ENCODE measurements at regions not wholly inside any gene's neighbourhood (a gene's known extent, or its start where the extent isn't known, plus 50 kb on each side); places are given as distances from the start of the nearest gene placed in this dataset.

- Mint-ChIP-seq H3K36me3 (ENCODE audit: low read depth, unreplicated experiment) (no peaks in the 10 kb centered on the region), H3K4me1 (ENCODE audit: unreplicated experiment) (peaks cover 26% of the 10 kb centered on the region), H3K27ac (ENCODE audit: unreplicated experiment) (no peak overlapping the region), H3K27me3 (ENCODE audit: unreplicated experiment) (peaks cover 1% of the 10 kb centered on the region), H3K4me3 (ENCODE audit: unreplicated experiment) (no peak overlapping the region), H3K9me3 (ENCODE audit: unreplicated experiment) (no peaks in the 10 kb centered on the region)
- no peak for TF ChIP-seq CTCF (IDR thresholded peaks at IDR 0.05; ENCODE audit: unreplicated experiment)
- no peak for DNase-seq (ENCODE audit: low spot score)
Measured at GRCh38 chr16:73915935-73916334, 380.7 kb upstream of the PSMD7 start.

- no peak for DNase-seq (ENCODE audit: low spot score)
- no peak for TF ChIP-seq CTCF (IDR thresholded peaks at IDR 0.05; ENCODE audit: unreplicated experiment)
- no peak overlapping the region for H3K4me3 Mint-ChIP-seq (ENCODE audit: unreplicated experiment)
- H3K4me1 Mint-ChIP-seq (ENCODE audit: unreplicated experiment): peaks cover 26% of the 10 kb centered on the region
- H3K36me3 Mint-ChIP-seq (ENCODE audit: low read depth, unreplicated experiment): no peaks in the 10 kb centered on the region
- no peak overlapping the region for H3K27ac Mint-ChIP-seq (ENCODE audit: unreplicated experiment)
- H3K9me3 Mint-ChIP-seq (ENCODE audit: unreplicated experiment): no peaks in the 10 kb centered on the region
- H3K27me3 Mint-ChIP-seq (ENCODE audit: unreplicated experiment): no peaks in the 10 kb centered on the region
Measured at GRCh38 chr16:73915140-73915539, 381.5 kb upstream of the PSMD7 start.

GRCh38 chr16:73912850-73913249, 383.8 kb upstream of the PSMD7 start:
- Mint-ChIP-seq H3K4me1 (ENCODE audit: unreplicated experiment) (peaks cover 26% of the 10 kb centered on the region), H3K27me3 (ENCODE audit: unreplicated experiment) (no peaks in the 10 kb centered on the region), H3K9me3 (ENCODE audit: unreplicated experiment) (no peaks in the 10 kb centered on the region), H3K36me3 (ENCODE audit: low read depth, unreplicated experiment) (no peaks in the 10 kb centered on the region), H3K27ac (ENCODE audit: unreplicated experiment) (no peak overlapping the region), H3K4me3 (ENCODE audit: unreplicated experiment) (no peak overlapping the region)
- no peak for DNase-seq (ENCODE audit: low spot score)
- TF ChIP-seq CTCF (IDR thresholded peaks at IDR 0.05; ENCODE audit: unreplicated experiment): no peak

GRCh38 chr16:73912281-73912680, 384.3 kb upstream of the PSMD7 start:
- no peak for DNase-seq (ENCODE audit: low spot score)
- H3K36me3 Mint-ChIP-seq (ENCODE audit: low read depth, unreplicated experiment): no peaks in the 10 kb centered on the region
- H3K4me1 Mint-ChIP-seq (ENCODE audit: unreplicated experiment): peaks cover 26% of the 10 kb centered on the region
- H3K27ac Mint-ChIP-seq (ENCODE audit: unreplicated experiment): no peak overlapping the region
- no peak for TF ChIP-seq CTCF (IDR thresholded peaks at IDR 0.05; ENCODE audit: unreplicated experiment)
- H3K27me3 Mint-ChIP-seq (ENCODE audit: unreplicated experiment): no peaks in the 10 kb centered on the region
- H3K9me3 Mint-ChIP-seq (ENCODE audit: unreplicated experiment): no peaks in the 10 kb centered on the region
- H3K4me3 Mint-ChIP-seq (ENCODE audit: unreplicated experiment): no peak overlapping the region

- DNase-seq (ENCODE audit: low spot score): no peak
- Mint-ChIP-seq H3K27ac (ENCODE audit: unreplicated experiment) (no peak overlapping the region), H3K4me1 (ENCODE audit: unreplicated experiment) (peaks cover 16% of the 10 kb centered on the region), H3K9me3 (ENCODE audit: unreplicated experiment) (no peaks in the 10 kb centered on the region), H3K27me3 (ENCODE audit: unreplicated experiment) (no peaks in the 10 kb centered on the region), H3K4me3 (ENCODE audit: unreplicated experiment) (no peak overlapping the region), H3K36me3 (ENCODE audit: low read depth, unreplicated experiment) (no peaks in the 10 kb centered on the region)
- TF ChIP-seq CTCF (IDR thresholded peaks at IDR 0.05; ENCODE audit: unreplicated experiment): no peak
Measured at GRCh38 chr16:73909529-73910035, 387.0 kb upstream of the PSMD7 start.
